K562 (cell line): ENCODE measurements at regions not wholly inside any gene's neighbourhood (a gene's known extent, or its start where the extent isn't known, plus 50 kb on each side); places are given as distances from the start of the nearest gene placed in this dataset.

Experiments used
- POLR2A ChIP-seq: fragments of 450-650 bp; conservative IDR thresholded peaks from 2 replicates; pipeline ENCODE4 v1.6.1; 2016
- UBTF ChIP-seq, 2 experiments: IDR thresholded peaks; 2 replicates each; pipeline ENCODE4 v1.6.1; 2012; ENCODE audit warnings: improper control_type of control experiment in 2 of 2, low read depth in 2 of 2, low read length in 2 of 2, borderline replicate concordance in 1 of 2

GRCh38 chr18:39627936-39628335 lies 2062.3 kb upstream of the CELF4 start:
- TF ChIP-seq POLR2A (no peak), UBTF (IDR thresholded peaks at IDR 0.05; ENCODE audit: borderline replicate concordance in 1 of 2, low read depth in 2 of 2, low read length in 2 of 2) (no peak)
